GM11168 (cell line): ENCODE measurements at regions not wholly inside any gene's neighbourhood (a gene's known extent, or its start where the extent isn't known, plus 50 kb on each side); places are given as distances from the start of the nearest gene placed in this dataset.
"Not testable (repeated sequence)": the region's sequence is repeated elsewhere in the genome, so short reads cannot be mapped to it uniquely, and the experiment has no call there.

Experiments used
- in situ Hi-C: fragments of 300-500 bp; cut with MboI; formaldehyde crosslinking; loops from one replicate; pipeline ENCODE4 v1.12.0; 2022; ENCODE audit warnings: low sequenced_read_pairs; ENCODE audit not compliant: unreplicated experiment

- in situ Hi-C loops = no loop called here
Measured at GRCh38 chr11:116360221-116360941, 412.4 kb downstream of the BUD13 start.

- in situ Hi-C loops = no loop called here
Measured at GRCh38 chr11:116357784-116358544, 414.8 kb downstream of the BUD13 start.

- in situ Hi-C loops = no loop called here
Measured at GRCh38 chr11:116356451-116356850, 416.3 kb downstream of the BUD13 start.

GRCh38 chr11:116355104-116355503, 417.7 kb downstream of the BUD13 start:
- in situ Hi-C loops = no loop called here

GRCh38 chr11:116353589-116353988, 419.2 kb downstream of the BUD13 start:
- in situ Hi-C loops = no loop called here

- in situ Hi-C loops = no loop called here
Measured at GRCh38 chr11:116352881-116353280, 419.9 kb downstream of the BUD13 start.

GRCh38 chr11:116348226-116348625, 424.6 kb downstream of the BUD13 start:
- in situ Hi-C loops = no loop called here

GRCh38 chr11:116345575-116345974, 427.2 kb downstream of the BUD13 start:
- in situ Hi-C loops = no loop called here

GRCh38 chr11:116344601-116345000, 428.2 kb downstream of the BUD13 start:
- in situ Hi-C loops = no loop called here

- in situ Hi-C loops = no loop called here
Measured at GRCh38 chr11:116343270-116343669, 429.5 kb downstream of the BUD13 start.

GRCh38 chr11:116342148-116342547, 430.6 kb downstream of the BUD13 start:
- in situ Hi-C loops = no loop called here

- in situ Hi-C loops = no loop called here
Measured at GRCh38 chr11:116339306-116340098, 433.3 kb downstream of the BUD13 start.

GRCh38 chr11:116338500-116338899, 434.3 kb downstream of the BUD13 start:
- in situ Hi-C loops = not testable (repeated sequence)

- in situ Hi-C loops = no loop called here
Measured at GRCh38 chr11:116336540-116336939, 436.2 kb downstream of the BUD13 start.

- in situ Hi-C loops = no loop called here
Measured at GRCh38 chr11:116335891-116336290, 436.9 kb downstream of the BUD13 start.

- in situ Hi-C loops = no loop called here
Measured at GRCh38 chr11:116335078-116335477, 437.7 kb downstream of the BUD13 start.

GRCh38 chr11:116334596-116334995, 438.2 kb downstream of the BUD13 start:
- in situ Hi-C loops = no loop called here

- in situ Hi-C loops = no loop called here
Measured at GRCh38 chr11:116333001-116333535, 439.7 kb downstream of the BUD13 start.

GRCh38 chr11:116332391-116332790, 440.4 kb downstream of the BUD13 start:
- in situ Hi-C loops = no loop called here

GRCh38 chr11:116331381-116331780, 441.4 kb downstream of the BUD13 start:
- in situ Hi-C loops = no loop called here
